HCT116 (cell line): ENCODE measurements at regions not wholly inside any gene's neighbourhood (a gene's known extent, or its start where the extent isn't known, plus 50 kb on each side); places are given as distances from the start of the nearest gene placed in this dataset.
"Not testable (repeated sequence)": the region's sequence is repeated elsewhere in the genome, so short reads cannot be mapped to it uniquely, and the experiment has no call there.

Source experiments
- ATAC-seq: fragments of 200-7000 bp; cut with Tn5 transposase; 2 replicates; pipeline ENCODE4 v1.9.1; 2020; ENCODE audit warnings: mild to moderate bottlenecking, moderate library complexity
- BruUV-seq: library from RNA; stranded (reverse); fragments of 400-500 nt; replicated peaks from 2 replicates; lab custom pipeline; 2021; lab: Mats Ljungman, UMichigan
- CTCF ChIA-PET: fragments of 300-600 bp; sonication (Branson Sonifier 250); formaldehyde crosslinking; loops from one replicate; lab custom pipeline; 2021; ENCODE audit warnings: antibody characterized with exemption; lab: Charles Lee
- POLR2A ChIA-PET: fragments of 300-600, 350-600 bp; sonication (Branson Sonifier 250); formaldehyde crosslinking; loops from one replicate; lab custom pipeline; 2021; ENCODE audit warnings: antibody characterized with exemption; lab: Charles Lee
- RAD21 ChIA-PET, 2 experiments: fragments of 300-600 bp; sonication (Branson Sonifier 250); formaldehyde crosslinking; loops; one replicate each; lab custom pipeline; 2023; ENCODE audit warnings: low total read pairs in 2 of 2; ENCODE audit not compliant: uncharacterized antibody in 2 of 2, unreplicated experiment in 2 of 2, low non-redundant PET in 1 of 2; lab: Charles Lee
- DNase-seq: peaks from one replicate; pipeline ENCODE4 v3.0.0-alpha.2; 2010; ENCODE audit warnings: low read depth, low spot score
- H2AFZ ChIP-seq: fragments of 200-600 bp; shearing (Covaris generic), sonication (generic); 2 replicates; pipeline ENCODE4 v1.6.1; 2017; ENCODE audit warnings: low read depth, mixed run types, mixed read lengths, antibody characterized with exemption, low read length; ENCODE audit not compliant: poor library complexity, severe bottlenecking
- H3K27ac ChIP-seq: 2 replicates; pipeline ENCODE4 v1.5.1; 2012; ENCODE audit warnings: low read depth, low read length
- H3K27me3 ChIP-seq: fragments of 200-600 bp; sonication (generic); 2 replicates; pipeline ENCODE4 v1.6.1; 2016; ENCODE audit warnings: mixed run types, low read length, mixed read lengths; ENCODE audit not compliant: insufficient read depth
- H3K36me3 ChIP-seq, 2 experiments: fragments of 200-500 bp in 1 of 2; fragments of 200-600 bp in 1 of 2; sonication (Bioruptor generic) in 1 of 2; sonication (generic) in 1 of 2; 2 replicates each; pipeline versions ENCODE4 v1.5.1 to v1.6.1; 2014 to 2016; ENCODE audit warnings: low read length in 2 of 2, inconsistent platforms in 1 of 2, mixed read lengths in 1 of 2, mixed run types in 1 of 2; ENCODE audit not compliant: insufficient read depth in 2 of 2, control insufficient read depth in 1 of 2
- H3K4me1 ChIP-seq, 2 experiments: fragments of 200-600 bp in 1 of 2; sonication (generic) in 1 of 2; 2 replicates each; pipeline versions ENCODE4 v1.5.1 to v1.6.1; 2012 to 2017; ENCODE audit warnings: low read length in 2 of 2, inconsistent platforms in 1 of 2, mild to moderate bottlenecking in 1 of 2, mixed read lengths in 1 of 2, mixed run types in 1 of 2, moderate library complexity in 1 of 2; ENCODE audit not compliant: insufficient read depth in 2 of 2, control insufficient read depth in 1 of 2
- H3K4me2 ChIP-seq: fragments of 200-600 bp; sonication (generic); 2 replicates; pipeline ENCODE4 v1.6.1; 2017; ENCODE audit warnings: mixed run types, low read length, mixed read lengths
- H3K4me3 ChIP-seq, 2 experiments: fragments of 200-600 bp in 1 of 2; sonication (generic) in 1 of 2; replicated peaks in 1 of 2; 2 replicates each; pipeline ENCODE4 v1.5.1; 2011 to 2016; ENCODE audit warnings: low read length in 2 of 2, control low read depth in 1 of 2, low read depth in 1 of 2, mild to moderate bottlenecking in 1 of 2, mixed read lengths in 1 of 2, mixed run types in 1 of 2
- H3K79me2 ChIP-seq: fragments of 200-600 bp; sonication (generic); 2 replicates; pipeline ENCODE4 v1.6.1; 2017; ENCODE audit warnings: mild to moderate bottlenecking, mixed run types, low read length, moderate library complexity, mixed read lengths; ENCODE audit not compliant: insufficient read depth
- H3K9ac ChIP-seq: fragments of 200-600 bp; sonication (generic); 2 replicates; pipeline ENCODE4 v1.6.1; 2016; ENCODE audit warnings: low read length, mixed read lengths
- H3K9me2 ChIP-seq: fragments of 200-600 bp; sonication (generic), shearing (Covaris generic); 2 replicates; pipeline ENCODE4 v1.6.1; 2017; ENCODE audit warnings: mixed run types, mild to moderate bottlenecking, moderate library complexity; ENCODE audit not compliant: insufficient read depth
- H3K9me3 ChIP-seq, 2 experiments: fragments of 200-500 bp in 1 of 2; fragments of 200-600 bp in 1 of 2; sonication (Bioruptor generic) in 1 of 2; sonication (generic) in 1 of 2; 2 replicates each; pipeline ENCODE4 v1.6.1; 2014 to 2017; ENCODE audit warnings: low read length in 2 of 2, mixed read lengths in 2 of 2, inconsistent platforms in 1 of 2, low read depth in 1 of 2, mild to moderate bottlenecking in 1 of 2, mixed run types in 1 of 2, moderate library complexity in 1 of 2; ENCODE audit not compliant: control insufficient read depth in 1 of 2, insufficient read depth in 1 of 2
- H4K20me1 ChIP-seq: fragments of 200-600 bp; sonication (generic), shearing (Covaris generic); 2 replicates; pipeline ENCODE4 v1.6.1; 2017; ENCODE audit warnings: mixed run types, mild to moderate bottlenecking, moderate library complexity; ENCODE audit not compliant: insufficient read depth
- CTCF ChIP-seq, 3 experiments: fragments of 200-600 bp in 1 of 3; sonication (generic) in 1 of 3; IDR thresholded peaks in 2 of 3; conservative IDR thresholded peaks in 1 of 3; 2 replicates each; pipeline ENCODE4 v1.5.1; 2012 to 2017; ENCODE audit warnings: low read depth in 2 of 3, low read length in 2 of 3, antibody characterized with exemption in 1 of 3, borderline replicate concordance in 1 of 3, control low read depth in 1 of 3, mild to moderate bottlenecking in 1 of 3, mixed read lengths in 1 of 3, mixed run types in 1 of 3, moderate library complexity in 1 of 3; ENCODE audit not compliant: insufficient read depth in 1 of 3
- ELF1 ChIP-seq: IDR thresholded peaks from 2 replicates; pipeline ENCODE4 v1.6.1; 2012; ENCODE audit warnings: low read depth, borderline replicate concordance
- EZH2phosphoT487 ChIP-seq: fragments of 200-600 bp; IDR thresholded peaks from 2 replicates; pipeline ENCODE4 v1.6.1; 2018; ENCODE audit warnings: antibody characterized with exemption, borderline replicate concordance
- POLR2AphosphoS5 ChIP-seq: IDR thresholded peaks from 2 replicates; pipeline ENCODE4 v1.6.1; 2011; ENCODE audit warnings: mild to moderate bottlenecking, low read depth, low read length, moderate library complexity
- SRF ChIP-seq: IDR thresholded peaks from 2 replicates; pipeline ENCODE4 v1.6.1; 2012; ENCODE audit warnings: low read depth
- ZFX ChIP-seq: fragments of 450-650 bp; IDR thresholded peaks from 2 replicates; pipeline ENCODE4 v1.6.1; 2017
- intact Hi-C: fragments of 100-400 bp; cut with micrococcal nuclease; formaldehyde crosslinking; loops from 2 replicates; pipeline ENCODE4 v1.10.0; 2022

GRCh38 chr9:134531220-134531970, 110.2 kb upstream of the COL5A1 start:
- peaks cover 7 to 17% of the 10 kb centered on the region in 2 experiments; a peak in 2 of 4 replicates for H3K9me3 ChIP-seq
- DNase-seq (no peak), ATAC-seq (no peak)
- no peaks in the 10 kb centered on the region for H3K79me2 ChIP-seq
- TF ChIP-seq ZFX (no peak), ELF1 (no peak), CTCF (IDR thresholded peaks at IDR 0.05 in 2 of 3, conservative IDR thresholded peaks at IDR 0.05 in 1 of 3; ENCODE audit: borderline replicate concordance in 1 of 3, insufficient read depth in 1 of 3, low read depth in 2 of 3, low read length in 2 of 3) (no peak)
- no TSS peak for BruUV-seq
- no peaks in the 10 kb centered on the region for H4K20me1 ChIP-seq
- peaks cover 15% of the 10 kb centered on the region for H3K27me3 ChIP-seq
- H3K4me1 ChIP-seq = peaks cover 0 to 4% of the 10 kb centered on the region in 2 experiments; a peak in 1 of 4 replicates
- H3K27ac ChIP-seq = no peak overlapping the region
- H3K4me2 ChIP-seq = no peak overlapping the region
- no peak overlapping the region for H2AFZ ChIP-seq
- intact Hi-C loops = no loop called here
- POLR2A ChIA-PET = no interaction called here
- H3K9me2 ChIP-seq = no peaks in the 10 kb centered on the region
- no peak overlapping the region for H3K9ac ChIP-seq
- no peaks in the 10 kb centered on the region for H3K36me3 ChIP-seq
- CTCF ChIA-PET = no interaction called here
- RAD21 ChIA-PET = no interaction called here
- H3K4me3 ChIP-seq = no peak overlapping the region

- TF ChIP-seq SRF (no peak), EZH2phosphoT487 (no peak), POLR2AphosphoS5 (no peak), CTCF (IDR thresholded peaks at IDR 0.05 in 2 of 3, conservative IDR thresholded peaks at IDR 0.05 in 1 of 3; ENCODE audit: borderline replicate concordance in 1 of 3, insufficient read depth in 1 of 3, low read depth in 2 of 3, low read length in 2 of 3) (no peak)
- TF ChIP-seq, all 23 proteins: peak for 0
- no peak overlapping the region for H3K4me2 ChIP-seq
- H3K27me3 ChIP-seq = peaks cover 20% of the 10 kb centered on the region
- no peaks in the 10 kb centered on the region for H4K20me1 ChIP-seq
- H3K4me3 ChIP-seq = no peak overlapping the region
- RAD21 ChIA-PET = no interaction called here
- H3K9me3 ChIP-seq = peaks cover 7 to 17% of the 10 kb centered on the region in 2 experiments; a peak in 2 of 4 replicates
- CTCF ChIA-PET = no interaction called here
- H3K9ac ChIP-seq = no peak overlapping the region
- POLR2A ChIA-PET = no interaction called here
- BruUV-seq = no TSS peak
- ATAC-seq (no peak), DNase-seq (no peak)
- peaks cover 0 to 4% of the 10 kb centered on the region in 2 experiments; a peak in 1 of 4 replicates for H3K4me1 ChIP-seq
- H3K79me2 ChIP-seq = no peaks in the 10 kb centered on the region
- H2AFZ ChIP-seq = no peak overlapping the region
- intact Hi-C loops = no loop called here
- no peaks in the 10 kb centered on the region for H3K9me2 ChIP-seq
- no peak overlapping the region for H3K27ac ChIP-seq
- H3K36me3 ChIP-seq = no peaks in the 10 kb centered on the region
These were observed 109.5 kb upstream of the COL5A1 start for GRCh38 chr9:134532084-134532483.

DNA sequence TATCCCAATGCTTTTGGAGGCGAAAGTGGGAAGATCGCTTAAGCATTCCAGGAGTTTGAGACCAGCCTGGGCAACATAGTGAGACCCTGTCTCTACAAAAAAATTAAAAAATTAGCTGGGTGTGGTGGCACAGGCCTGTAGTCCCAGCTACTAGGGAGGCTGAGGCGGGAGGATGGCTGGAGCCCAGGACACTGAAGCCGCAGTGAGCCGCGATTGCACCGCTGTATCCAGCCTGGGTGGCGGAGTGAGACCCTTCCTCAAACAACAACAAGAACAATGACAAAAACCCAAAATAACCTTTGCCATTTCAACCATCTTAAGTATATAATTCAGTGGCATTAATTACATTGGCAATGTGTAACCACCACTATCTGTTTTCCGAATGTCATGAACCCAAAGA, 108.9 kb upstream of the COL5A1 start:
- ATAC-seq, BruUV-seq, intact Hi-C loops, H4K20me1 ChIP-seq, H3K79me2 ChIP-seq, H2AFZ ChIP-seq, H3K9ac ChIP-seq, H3K36me3 ChIP-seq, H3K27ac ChIP-seq, H3K4me1 ChIP-seq, H3K9me2 ChIP-seq, CTCF ChIA-PET, POLR2A ChIA-PET, H3K4me2 ChIP-seq, DNase-seq, RAD21 ChIA-PET, H3K4me3 ChIP-seq: not testable (repeated sequence)
- peaks cover 7 to 17% of the 10 kb centered on the region in 2 experiments; a peak in 2 of 4 replicates for H3K9me3 ChIP-seq
- peaks cover 20% of the 10 kb centered on the region for H3K27me3 ChIP-seq
